Tibial nerve (tissue), 4 donors: ENCODE measurements at regions not wholly inside any gene's neighbourhood (a gene's known extent, or its start where the extent isn't known, plus 50 kb on each side); places are given as distances from the start of the nearest gene placed in this dataset.

Source experiments
- CTCF ChIP-seq, 5 experiments: fragments of 200-600 bp in 3 of 5; fragments of 450-650 bp in 2 of 5; sonication (generic) in 3 of 5; IDR thresholded peaks; one replicate each; pipeline ENCODE4 v1.5.1; 2016 to 2019; ENCODE audit warnings: antibody characterized with exemption in 5 of 5, mild to moderate bottlenecking in 3 of 5, moderate library complexity in 2 of 5
- EP300 ChIP-seq, 2 donors: sonication (generic); formaldehyde crosslinking; IDR thresholded peaks; one replicate each; pipeline ENCODE4 v1.6.1; 2017; ENCODE audit warnings: antibody characterized with exemption in 2 of 2, mild to moderate bottlenecking in 1 of 2
- POLR2A ChIP-seq, 2 donors: fragments of 450-650 bp; IDR thresholded peaks; one replicate each; pipeline ENCODE4 v1.6.1; 2017; ENCODE audit warnings: antibody characterized with exemption in 2 of 2, mild to moderate bottlenecking in 2 of 2, moderate library complexity in 2 of 2

GRCh38 chr17:45702666-45703266 is 81.4 kb upstream of the CRHR1 start:
- TF ChIP-seq CTCF (IDR thresholded peaks at IDR 0.05): no peak
- no peak for TF ChIP-seq EP300 (IDR thresholded peaks at IDR 0.05)
- no peak for TF ChIP-seq POLR2A (IDR thresholded peaks at IDR 0.05)
